ENCODE measurements at regions not wholly inside any gene's neighbourhood (a gene's known extent, or its start where the extent isn't known, plus 50 kb on each side); places are given as distances from the start of the nearest gene placed in this dataset.
A peak's percentile ranks its signal among the peaks of the same experiment; 100 is the strongest.

GRCh38 chr22:23496445-23496833 is 83.7 kb downstream of the IGLL1 start:
- ATAC-seq: no peak
- WGBS (ENCODE audit: insufficient coverage, low coverage, low lambda C conversion rate, missing lambda C conversion rate): 100% methylated on average over 1 of the region's 3 CpGs
- H3K4me1 ChIP-seq: no peaks in the 10 kb centered on the region
- H3K9me3 ChIP-seq: no peaks in the 10 kb centered on the region
- H3K4me3 ChIP-seq: no peak overlapping the region
- peak in 1 of 3 donors; percentile 11 for DNase-seq
- TF ChIP-seq POLR2A (IDR thresholded peaks at IDR 0.05) (no peak), CTCF (IDR thresholded peaks at IDR 0.05) (no peak)
- H3K27me3 ChIP-seq: no peaks in the 10 kb centered on the region
- intact Hi-C loops (cut with DNase I): no loop called here
- H3K27ac ChIP-seq: no peak overlapping the region
- H3K36me3 ChIP-seq: no peaks in the 10 kb centered on the region

- H3K4me1 ChIP-seq: no peaks in the 10 kb centered on the region
- 46% methylated on average over 5 of the region's 10 CpGs for WGBS (ENCODE audit: insufficient coverage, low coverage, low lambda C conversion rate, missing lambda C conversion rate)
- no peaks in the 10 kb centered on the region for H3K9me3 ChIP-seq
- H3K4me3 ChIP-seq: no peak overlapping the region
- ATAC-seq (no peak), DNase-seq (no peak)
- intact Hi-C loops (cut with DNase I): no loop called here
- H3K27ac ChIP-seq: no peak overlapping the region
- TF ChIP-seq POLR2A (IDR thresholded peaks at IDR 0.05) (no peak), CTCF (IDR thresholded peaks at IDR 0.05) (no peak)
- no peaks in the 10 kb centered on the region for H3K27me3 ChIP-seq
- H3K36me3 ChIP-seq: no peaks in the 10 kb centered on the region
Observed at GRCh38 chr22:23495614-23496444, 84.3 kb downstream of the IGLL1 start.

- no peak overlapping the region for H3K27ac ChIP-seq
- WGBS (ENCODE audit: insufficient coverage, low coverage, low lambda C conversion rate, missing lambda C conversion rate): no CpG with 5 or more reads among the region's 1 CpG
- H3K36me3 ChIP-seq: no peaks in the 10 kb centered on the region
- H3K4me1 ChIP-seq: no peaks in the 10 kb centered on the region
- no peaks in the 10 kb centered on the region for H3K27me3 ChIP-seq
- no peaks in the 10 kb centered on the region for H3K9me3 ChIP-seq
- intact Hi-C loops (cut with DNase I): no loop called here
- no peak for ATAC-seq
- TF ChIP-seq POLR2A (IDR thresholded peaks at IDR 0.05): no peak
- no peak for DNase-seq
- no peak overlapping the region for H3K4me3 ChIP-seq
Observed at GRCh38 chr22:23494930-23495266, 85.2 kb downstream of the IGLL1 start.

GRCh38 chr22:23485490-23485889 is 94.6 kb downstream of the IGLL1 start:
- TF ChIP-seq POLR2A (IDR thresholded peaks at IDR 0.05): no peak
- TF ChIP-seq CTCF (IDR thresholded peaks at IDR 0.05): no peak
- Histone ChIP-seq H3K4me1 (no peaks in the 10 kb centered on the region), H3K4me3 (no peak overlapping the region), H3K27me3 (no peaks in the 10 kb centered on the region), H3K9me3 (no peaks in the 10 kb centered on the region), H3K36me3 (no peaks in the 10 kb centered on the region), H3K27ac (no peak overlapping the region)
- 47% methylated on average over 4 of the region's 4 CpGs for WGBS (ENCODE audit: insufficient coverage, low coverage, low lambda C conversion rate, missing lambda C conversion rate)
- intact Hi-C loops (cut with DNase I): no loop called here
- peak in 3 of 4 donors; percentile 35 to 64 (median 48) for ATAC-seq
- no peak for DNase-seq

GRCh38 chr22:23484651-23485050 is 95.4 kb downstream of the IGLL1 start:
- TF ChIP-seq CTCF (IDR thresholded peaks at IDR 0.05): no peak
- no peak for TF ChIP-seq POLR2A (IDR thresholded peaks at IDR 0.05)
- intact Hi-C loops (cut with DNase I): no loop called here
- 86% methylated on average over 5 of the region's 5 CpGs for WGBS (ENCODE audit: insufficient coverage, low coverage, low lambda C conversion rate, missing lambda C conversion rate)
- H3K27ac ChIP-seq: no peak overlapping the region
- no peaks in the 10 kb centered on the region for H3K27me3 ChIP-seq
- no peak overlapping the region for H3K4me3 ChIP-seq
- H3K9me3 ChIP-seq: no peaks in the 10 kb centered on the region
- no peaks in the 10 kb centered on the region for H3K4me1 ChIP-seq
- H3K36me3 ChIP-seq: no peaks in the 10 kb centered on the region
- ATAC-seq: no peak
- DNase-seq: no peak

All from right lobe of liver (tissue), 6 donors.